CD14-positive monocyte (primary cell): ENCODE measurements at regions not wholly inside any gene's neighbourhood (a gene's known extent, or its start where the extent isn't known, plus 50 kb on each side); places are given as distances from the start of the nearest gene placed in this dataset.

ENCODE experiments used
- DNase-seq, 3 donors: peaks; one replicate each; pipeline ENCODE4 v3.0.0-alpha.2; 2011 to 2022
- H2AFZ ChIP-seq: 2 replicates; pipeline ENCODE4 v1.6.0; 2012; ENCODE audit warnings: mild to moderate bottlenecking, low read depth, low read length, inconsistent platforms; ENCODE audit not compliant: insufficient read depth, poor library complexity, severe bottlenecking
- H3K27ac ChIP-seq, 2 donors: 1 replicate in 1 of 2; 2 replicates in 1 of 2; pipeline ENCODE4 v1.5.1; 2012 to 2013; ENCODE audit warnings: low read length in 2 of 2, control low read depth in 1 of 2, inconsistent platforms in 1 of 2, low read depth in 1 of 2, mild to moderate bottlenecking in 1 of 2
- H3K27me3 ChIP-seq, 2 donors: one replicate each; pipeline versions ENCODE4 v1.6.0 to v1.6.1; 2011 to 2013; ENCODE audit warnings: low read length in 2 of 2; ENCODE audit not compliant: control insufficient read depth in 2 of 2, insufficient read depth in 2 of 2
- H3K36me3 ChIP-seq, 2 donors: replicated peaks in 1 of 2; 1 replicate in 1 of 2; 2 replicates in 1 of 2; pipeline versions ENCODE4 v1.5.1 to v1.6.1; 2012 to 2013; ENCODE audit warnings: low read length in 2 of 2, control low read depth in 1 of 2, inconsistent platforms in 1 of 2, mild to moderate bottlenecking in 1 of 2; ENCODE audit not compliant: insufficient read depth in 2 of 2, control insufficient read depth in 1 of 2
- H3K4me1 ChIP-seq, 2 donors: 1 replicate in 1 of 2; 2 replicates in 1 of 2; pipeline versions ENCODE4 v1.5.1 to v1.6.1; 2012 to 2013; ENCODE audit warnings: low read length in 2 of 2, control low read depth in 1 of 2, inconsistent platforms in 1 of 2, mild to moderate bottlenecking in 1 of 2, moderate library complexity in 1 of 2; ENCODE audit not compliant: insufficient read depth in 2 of 2, control insufficient read depth in 1 of 2
- H3K4me2 ChIP-seq: replicated peaks from 2 replicates; pipeline ENCODE3; 2012; ENCODE audit warnings: low read length, moderate library complexity, mild to moderate bottlenecking; ENCODE audit not compliant: poor library complexity, severe bottlenecking; ENCODE audit errors: extremely low read depth
- H3K4me3 ChIP-seq, 3 experiments: fragments of 200-600 bp in 1 of 3; sonication (generic) in 1 of 3; replicated peaks in 1 of 3; 1 replicate in 2 of 3; 2 replicates in 1 of 3; pipeline ENCODE4 v1.5.1; 2011 to 2013; ENCODE audit warnings: low read length in 3 of 3, mild to moderate bottlenecking in 3 of 3, control low read depth in 2 of 3, low read depth in 2 of 3, inconsistent platforms in 1 of 3, moderate library complexity in 1 of 3
- H3K79me2 ChIP-seq: 2 replicates; pipeline ENCODE4 v1.6.0; 2012; ENCODE audit warnings: mild to moderate bottlenecking, control low read depth, inconsistent platforms, low read length, moderate library complexity; ENCODE audit not compliant: insufficient read depth
- H3K9ac ChIP-seq: 2 replicates; pipeline ENCODE4 v1.6.0; 2017; ENCODE audit warnings: low read length, mild to moderate bottlenecking; ENCODE audit not compliant: insufficient read depth, poor library complexity, severe bottlenecking
- H3K9me3 ChIP-seq, 2 donors: replicated peaks in 1 of 2; 1 replicate in 1 of 2; 2 replicates in 1 of 2; pipeline versions ENCODE4 v1.5.1 to v1.6.1; 2012 to 2013; ENCODE audit warnings: low read length in 2 of 2, control low read depth in 1 of 2; ENCODE audit not compliant: control insufficient read depth in 1 of 2, insufficient read depth in 1 of 2
- H4K20me1 ChIP-seq: 2 replicates; pipeline ENCODE4 v1.6.0; 2012; ENCODE audit warnings: mild to moderate bottlenecking, low read length, control low read depth, moderate library complexity; ENCODE audit not compliant: insufficient read depth
- H3K27ac Mint-ChIP-seq, 7 donors: one replicate each; pipeline ENCODE4 v1.8.0; 2020; ENCODE audit warnings: mild to moderate bottlenecking in 7 of 7, mixed read lengths in 7 of 7, moderate library complexity in 6 of 7, inconsistent platforms in 2 of 7
- H3K27me3 Mint-ChIP-seq, 3 donors: one replicate each; pipeline ENCODE4 v1.8.0; 2021 to 2022; ENCODE audit warnings: low read depth in 3 of 3, mild to moderate bottlenecking in 3 of 3, mixed read lengths in 3 of 3, moderate library complexity in 3 of 3, inconsistent platforms in 1 of 3
- H3K36me3 Mint-ChIP-seq, 2 donors: one replicate each; pipeline ENCODE4 v1.8.0; 2020; ENCODE audit warnings: mixed read lengths in 2 of 2, inconsistent platforms in 1 of 2, mild to moderate bottlenecking in 1 of 2
- H3K4me1 Mint-ChIP-seq: one replicate; pipeline ENCODE4 v1.8.0; 2020; ENCODE audit warnings: mild to moderate bottlenecking, mixed read lengths
- H3K4me3 Mint-ChIP-seq, 2 donors: one replicate each; pipeline ENCODE4 v1.8.0; 2020; ENCODE audit warnings: mild to moderate bottlenecking in 2 of 2, mixed read lengths in 2 of 2, moderate library complexity in 1 of 2
- H3K9me3 Mint-ChIP-seq, 7 donors: one replicate each; pipeline ENCODE4 v1.8.0; 2020 to 2022; ENCODE audit warnings: mixed read lengths in 7 of 7, mild to moderate bottlenecking in 6 of 7, moderate library complexity in 6 of 7, inconsistent platforms in 2 of 7
- CTCF ChIP-seq: fragments of 200-600 bp; IDR thresholded peaks from one replicate; pipeline ENCODE4 v1.8.0; 2022; ENCODE audit warnings: antibody characterized with exemption, mild to moderate bottlenecking
- WGBS: methylation state at CpG from one replicate; pipeline ENCODE4 v1.1.5; 2013; ENCODE audit warnings: missing lambda C conversion rate; ENCODE audit not compliant: insufficient coverage; 5-methylcytosine and 5-hydroxymethylcytosine counted together
- intact Hi-C, 2 donors: fragments of 100-400 bp; cut with micrococcal nuclease; formaldehyde crosslinking; loops; one replicate each; pipeline versions ENCODE4 v1.15.0 to v1.15.1; 2023

DNA sequence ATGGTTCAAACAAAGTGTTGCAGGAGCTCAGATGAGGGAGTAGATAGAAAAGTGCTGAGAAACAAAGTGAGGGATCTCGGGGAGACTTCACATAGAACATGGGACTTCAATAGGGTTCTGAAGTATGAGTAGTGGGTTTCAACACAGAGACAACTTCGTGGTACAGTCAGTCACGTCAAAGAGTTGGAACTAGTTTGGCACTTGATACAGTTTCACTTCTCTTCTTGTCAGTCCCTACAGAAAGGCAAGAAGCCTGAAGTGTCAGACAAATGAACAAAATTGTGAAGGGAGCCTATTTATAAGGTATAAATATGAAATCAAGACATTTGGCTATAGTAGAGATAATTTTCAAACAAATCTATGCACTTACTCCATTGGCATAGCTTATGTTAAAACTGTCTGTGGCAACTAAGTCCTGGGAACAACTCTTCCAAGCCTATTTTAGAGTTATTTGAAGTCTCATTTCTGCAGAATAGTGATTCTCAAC, 338.0 kb downstream of the TDRD15 start:
- H2AFZ ChIP-seq: no peak overlapping the region
- H4K20me1 ChIP-seq: no peaks in the 10 kb centered on the region
- no peak overlapping the region for H3K27ac Mint-ChIP-seq
- H3K4me1 Mint-ChIP-seq: no peaks in the 10 kb centered on the region
- no peak for DNase-seq
- no peak overlapping the region for H3K27ac ChIP-seq
- no peak overlapping the region for H3K4me3 Mint-ChIP-seq
- no peak for TF ChIP-seq CTCF
- no peaks in the 10 kb centered on the region for H3K36me3 ChIP-seq
- peaks cover 0 to 9% (median 0%) of the 10 kb centered on the region in 7 donors for H3K9me3 Mint-ChIP-seq
- intact Hi-C loops: no loop called here
- no peaks in the 10 kb centered on the region for H3K79me2 ChIP-seq
- WGBS: no CpG with 5 or more reads among the region's 3 CpGs
- H3K27me3 ChIP-seq: no peaks in the 10 kb centered on the region
- H3K4me3 ChIP-seq: no peak overlapping the region
- H3K9ac ChIP-seq: no peak overlapping the region
- H3K4me2 ChIP-seq: no peak overlapping the region
- H3K36me3 Mint-ChIP-seq: no peaks in the 10 kb centered on the region
- H3K27me3 Mint-ChIP-seq: no peaks in the 10 kb centered on the region
- H3K9me3 ChIP-seq: peaks cover 0 to 3% of the 10 kb centered on the region in 2 donors
- H3K4me1 ChIP-seq: no peaks in the 10 kb centered on the region

DNA sequence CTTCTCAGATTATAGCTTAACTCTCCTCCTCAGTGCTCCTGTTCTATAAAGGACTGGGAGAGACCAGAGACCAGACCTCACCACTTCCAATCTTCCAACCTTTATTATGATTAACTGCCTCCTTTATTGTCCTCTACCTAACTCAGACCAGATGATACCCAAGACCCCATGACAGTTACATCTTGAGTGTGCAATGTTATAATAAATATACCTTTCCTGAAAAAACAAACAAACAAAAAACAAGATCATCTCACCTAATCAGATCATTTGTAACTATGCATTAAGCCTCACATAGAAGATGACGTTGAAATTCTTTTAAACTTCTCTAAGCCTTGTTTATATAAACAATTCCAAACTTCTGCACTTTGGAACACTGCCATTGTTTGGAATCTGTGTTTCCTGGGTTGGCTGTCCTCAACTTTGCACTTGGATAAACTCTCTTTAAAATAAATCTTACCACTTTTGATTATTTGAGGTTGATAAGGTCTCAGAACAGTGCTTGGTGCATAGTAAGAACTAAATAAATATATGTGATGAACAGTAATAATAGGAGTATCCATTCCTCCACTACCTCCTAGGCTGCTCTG, 342.7 kb downstream of the TDRD15 start:
- no peak overlapping the region for H3K9ac ChIP-seq
- no peak overlapping the region for H2AFZ ChIP-seq
- H3K36me3 ChIP-seq: no peaks in the 10 kb centered on the region
- H3K27me3 Mint-ChIP-seq: peaks cover 0 to 2% (median 0%) of the 10 kb centered on the region in 3 donors
- H3K4me1 Mint-ChIP-seq: no peaks in the 10 kb centered on the region
- H3K9me3 Mint-ChIP-seq: peaks cover 0 to 7% (median 3%) of the 10 kb centered on the region in 7 donors
- no peaks in the 10 kb centered on the region for H4K20me1 ChIP-seq
- H3K36me3 Mint-ChIP-seq: no peaks in the 10 kb centered on the region
- no peaks in the 10 kb centered on the region for H3K4me1 ChIP-seq
- H3K27ac Mint-ChIP-seq: no peak overlapping the region
- no peak for DNase-seq
- intact Hi-C loops: no loop called here
- H3K4me3 ChIP-seq: no peak overlapping the region
- no peak overlapping the region for H3K4me3 Mint-ChIP-seq
- no peaks in the 10 kb centered on the region for H3K79me2 ChIP-seq
- no peak for TF ChIP-seq CTCF
- H3K27ac ChIP-seq: no peak overlapping the region
- H3K9me3 ChIP-seq: peaks cover 0 to 3% of the 10 kb centered on the region in 2 donors
- 100% methylated on average over 1 of the region's 1 CpG for WGBS
- no peaks in the 10 kb centered on the region for H3K27me3 ChIP-seq
- H3K4me2 ChIP-seq: no peak overlapping the region
